Small intestine (tissue), 7 donors: ENCODE measurements at regions not wholly inside any gene's neighbourhood (a gene's known extent, or its start where the extent isn't known, plus 50 kb on each side); places are given as distances from the start of the nearest gene placed in this dataset.

Experiments
- DNase-seq, 2 donors: peaks; one replicate each; pipeline versions ENCODE4 v3.0.0 to v3.0.0-alpha.2; 2013
- FAIRE-seq: peaks from 2 replicates; lab custom pipeline; 2012; peaks lifted over from hg19 to GRCh38; lab: Jason Lieb, UNC
- H3K27ac ChIP-seq, 3 donors: one replicate each; pipeline ENCODE4 v1.5.1; 2013; ENCODE audit warnings: low read length in 2 of 3, mild to moderate bottlenecking in 2 of 3, control low read depth in 1 of 3, inconsistent platforms in 1 of 3, low read depth in 1 of 3, moderate library complexity in 1 of 3
- H3K27me3 ChIP-seq, 3 donors: one replicate each; pipeline ENCODE4 v1.6.1; 2013; ENCODE audit warnings: low read length in 3 of 3, inconsistent platforms in 1 of 3; ENCODE audit not compliant: control insufficient read depth in 3 of 3, insufficient read depth in 3 of 3
- H3K36me3 ChIP-seq, 3 donors: one replicate each; pipeline ENCODE4 v1.6.1; 2013; ENCODE audit warnings: low read length in 3 of 3, inconsistent platforms in 1 of 3, low read depth in 1 of 3, mild to moderate bottlenecking in 1 of 3, moderate library complexity in 1 of 3; ENCODE audit not compliant: control insufficient read depth in 3 of 3, insufficient read depth in 2 of 3
- H3K4me1 ChIP-seq, 3 donors: one replicate each; pipeline ENCODE4 v1.6.1; 2013; ENCODE audit warnings: low read length in 2 of 3, inconsistent platforms in 1 of 3, low read depth in 1 of 3, mild to moderate bottlenecking in 1 of 3, moderate library complexity in 1 of 3; ENCODE audit not compliant: control insufficient read depth in 3 of 3, insufficient read depth in 2 of 3
- H3K4me3 ChIP-seq, 3 donors: one replicate each; pipeline ENCODE4 v1.5.1; 2013; ENCODE audit warnings: low read length in 3 of 3, control low read depth in 1 of 3, inconsistent platforms in 1 of 3, low read depth in 1 of 3, mild to moderate bottlenecking in 1 of 3, moderate library complexity in 1 of 3
- H3K9me3 ChIP-seq, 2 donors: one replicate each; pipeline ENCODE4 v1.6.1; 2013; ENCODE audit warnings: low read depth in 1 of 2, low read length in 1 of 2; ENCODE audit not compliant: control insufficient read depth in 2 of 2, insufficient read depth in 1 of 2
- WGBS, 3 donors: extraction: QIAGEN DNeasy Blood & Tissue Kit; methylation state at CpG; one replicate each; pipeline ENCODE4 v1.1.7; 2013; 5-methylcytosine and 5-hydroxymethylcytosine counted together
- donor health status: healthy with polysubstance abuse.
- donor health status: control.
- donor health status: control.
- donor health status: Bipolar disorder and iron deficiency.
- donor health status: healthy.

GRCh38 chr15:70479056-70479455 is 284.3 kb downstream of the UACA start:
- Histone ChIP-seq H3K4me1 (peaks cover 0 to 2% (median 0%) of the 10 kb centered on the region in 3 donors), H3K9me3 (no peaks in the 10 kb centered on the region), H3K27me3 (peaks cover 0 to 22% (median 4%) of the 10 kb centered on the region in 3 donors), H3K27ac (peak overlapping the region in 1 of 3 donors; percentile 6), H3K4me3 (no peak overlapping the region), H3K36me3 (no peaks in the 10 kb centered on the region)
- DNase-seq: no peak
- FAIRE-seq: no peak
- 78 to 84% (median 83%) methylated on average over 8 of the region's 8 CpGs for WGBS, 3 donors

DNA sequence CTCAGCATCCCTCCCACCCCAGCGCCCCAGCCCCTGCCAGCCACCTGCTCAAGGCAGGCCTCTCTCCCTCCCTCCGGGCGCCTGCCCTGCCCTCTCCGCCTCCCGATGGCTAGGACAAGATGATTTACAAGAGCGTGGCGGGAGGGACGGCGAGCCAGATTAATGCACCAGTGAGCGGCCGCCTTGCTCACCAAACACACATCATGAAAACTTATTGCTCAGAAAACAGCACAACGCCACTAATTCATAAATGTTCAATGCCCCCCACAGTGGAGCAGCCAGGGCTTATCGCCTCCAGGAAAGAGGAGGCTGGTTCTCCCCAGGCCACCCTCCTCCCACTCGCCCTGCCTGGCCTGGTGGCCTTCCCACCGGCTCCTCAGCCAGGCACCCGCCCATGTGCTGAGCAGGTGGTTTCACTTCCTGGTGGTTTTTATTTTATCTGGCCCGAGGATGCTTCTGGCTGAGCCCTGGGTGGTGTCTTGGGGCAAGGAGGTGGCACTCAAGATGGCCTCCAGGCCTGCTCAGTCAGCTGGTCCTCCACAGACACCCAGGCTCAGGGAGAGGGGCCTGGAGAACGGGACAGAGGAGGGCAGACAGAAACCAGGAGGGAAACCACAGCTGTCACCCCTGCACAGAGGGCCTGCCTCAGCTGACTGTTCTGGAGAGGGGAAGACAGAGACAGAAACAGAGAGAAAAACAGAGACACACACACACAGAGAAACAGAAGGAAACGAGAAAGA is 284.9 kb downstream of the UACA start:
- no peak for FAIRE-seq
- peaks cover 0 to 22% (median 4%) of the 10 kb centered on the region in 3 donors for H3K27me3 ChIP-seq
- DNase-seq: no peak
- 67 to 74% (median 68%) methylated on average over 19 of the region's 19 CpGs for WGBS, 3 donors
- H3K4me1 ChIP-seq: peaks cover 0 to 2% (median 0%) of the 10 kb centered on the region in 3 donors
- H3K4me3 ChIP-seq: no peak overlapping the region
- no peaks in the 10 kb centered on the region for H3K36me3 ChIP-seq
- no peaks in the 10 kb centered on the region for H3K9me3 ChIP-seq
- peak overlapping the region in 1 of 3 donors; percentile 6 for H3K27ac ChIP-seq

- H3K36me3 ChIP-seq: no peaks in the 10 kb centered on the region
- 87 to 91% (median 90%) methylated on average over 9 of the region's 9 CpGs for WGBS, 3 donors
- H3K27ac ChIP-seq: no peak overlapping the region
- H3K9me3 ChIP-seq: no peaks in the 10 kb centered on the region
- peaks cover 0 to 16% (median 0%) of the 10 kb centered on the region in 3 donors for H3K27me3 ChIP-seq
- FAIRE-seq (no peak), DNase-seq (no peak)
- peaks cover 0 to 3% (median 2%) of the 10 kb centered on the region in 3 donors for H3K4me1 ChIP-seq
- H3K4me3 ChIP-seq: no peak overlapping the region
Measured at GRCh38 chr15:70477750-70478250, 285.6 kb downstream of the UACA start.

DNA sequence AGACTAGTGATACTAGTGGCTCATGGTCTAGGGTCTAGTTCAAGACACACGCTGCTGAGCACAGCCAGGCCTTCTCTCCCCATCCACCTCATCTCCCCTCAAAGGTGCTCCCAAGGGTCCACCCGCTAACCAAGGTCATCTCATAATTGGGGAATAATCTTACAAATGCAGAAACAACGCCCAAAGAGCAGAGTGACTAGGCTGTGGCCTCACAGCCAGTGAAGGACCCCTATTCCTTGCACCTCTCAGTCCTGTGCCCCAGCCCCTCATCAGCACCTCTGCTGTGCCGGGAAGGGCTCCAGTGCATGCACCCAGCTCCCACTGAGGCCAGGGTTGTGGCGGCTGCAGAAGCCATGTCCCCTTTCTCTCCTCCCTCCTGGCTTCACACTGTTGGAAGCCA is 286.9 kb downstream of the UACA start:
- H3K27ac ChIP-seq: no peak overlapping the region
- H3K4me1 ChIP-seq: peaks cover 0 to 3% (median 2%) of the 10 kb centered on the region in 3 donors
- DNase-seq (no peak), FAIRE-seq (no peak)
- H3K27me3 ChIP-seq: peaks cover 0 to 10% (median 0%) of the 10 kb centered on the region in 3 donors
- no peaks in the 10 kb centered on the region for H3K9me3 ChIP-seq
- H3K36me3 ChIP-seq: no peaks in the 10 kb centered on the region
- 96 to 97% (median 96%) methylated on average over 5 of the region's 5 CpGs for WGBS, 3 donors
- no peak overlapping the region for H3K4me3 ChIP-seq

- Histone ChIP-seq H3K27me3 (peaks cover 0 to 10% (median 0%) of the 10 kb centered on the region in 3 donors), H3K36me3 (no peaks in the 10 kb centered on the region), H3K9me3 (no peaks in the 10 kb centered on the region), H3K4me3 (no peak overlapping the region), H3K27ac (no peak overlapping the region), H3K4me1 (peaks cover 0 to 3% (median 2%) of the 10 kb centered on the region in 3 donors)
- DNase-seq (no peak), FAIRE-seq (no peak)
Measured at GRCh38 chr15:70475921-70476320, 287.4 kb downstream of the UACA start.

DNA sequence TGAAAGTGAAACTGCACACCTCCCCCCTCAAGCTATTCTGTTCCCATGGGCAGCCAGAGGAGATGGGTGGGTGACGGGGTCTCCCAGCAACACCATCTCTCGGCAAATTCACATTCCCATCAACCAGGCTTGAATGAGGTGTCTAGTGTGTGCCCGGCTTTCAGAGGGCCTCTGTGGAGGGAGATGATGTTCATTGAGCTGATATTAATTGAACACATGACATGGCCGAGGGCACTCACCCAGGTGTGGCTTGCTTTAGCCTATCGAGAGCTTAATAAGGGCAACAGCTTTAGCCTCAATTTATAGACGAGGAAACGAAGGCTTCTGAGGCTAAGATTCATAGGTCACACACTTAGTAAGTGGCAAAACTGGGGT is 288.0 kb downstream of the UACA start:
- Histone ChIP-seq H3K4me1 (peaks cover 0 to 3% (median 2%) of the 10 kb centered on the region in 3 donors), H3K36me3 (no peaks in the 10 kb centered on the region), H3K27ac (peak overlapping the region in 1 of 3 donors; percentile 66), H3K4me3 (no peak overlapping the region), H3K27me3 (peaks cover 0 to 10% (median 0%) of the 10 kb centered on the region in 3 donors), H3K9me3 (no peaks in the 10 kb centered on the region)
- FAIRE-seq (no peak), DNase-seq (no peak)
- 80 to 86% (median 80%) methylated on average over 7 of the region's 7 CpGs for WGBS, 3 donors

DNA sequence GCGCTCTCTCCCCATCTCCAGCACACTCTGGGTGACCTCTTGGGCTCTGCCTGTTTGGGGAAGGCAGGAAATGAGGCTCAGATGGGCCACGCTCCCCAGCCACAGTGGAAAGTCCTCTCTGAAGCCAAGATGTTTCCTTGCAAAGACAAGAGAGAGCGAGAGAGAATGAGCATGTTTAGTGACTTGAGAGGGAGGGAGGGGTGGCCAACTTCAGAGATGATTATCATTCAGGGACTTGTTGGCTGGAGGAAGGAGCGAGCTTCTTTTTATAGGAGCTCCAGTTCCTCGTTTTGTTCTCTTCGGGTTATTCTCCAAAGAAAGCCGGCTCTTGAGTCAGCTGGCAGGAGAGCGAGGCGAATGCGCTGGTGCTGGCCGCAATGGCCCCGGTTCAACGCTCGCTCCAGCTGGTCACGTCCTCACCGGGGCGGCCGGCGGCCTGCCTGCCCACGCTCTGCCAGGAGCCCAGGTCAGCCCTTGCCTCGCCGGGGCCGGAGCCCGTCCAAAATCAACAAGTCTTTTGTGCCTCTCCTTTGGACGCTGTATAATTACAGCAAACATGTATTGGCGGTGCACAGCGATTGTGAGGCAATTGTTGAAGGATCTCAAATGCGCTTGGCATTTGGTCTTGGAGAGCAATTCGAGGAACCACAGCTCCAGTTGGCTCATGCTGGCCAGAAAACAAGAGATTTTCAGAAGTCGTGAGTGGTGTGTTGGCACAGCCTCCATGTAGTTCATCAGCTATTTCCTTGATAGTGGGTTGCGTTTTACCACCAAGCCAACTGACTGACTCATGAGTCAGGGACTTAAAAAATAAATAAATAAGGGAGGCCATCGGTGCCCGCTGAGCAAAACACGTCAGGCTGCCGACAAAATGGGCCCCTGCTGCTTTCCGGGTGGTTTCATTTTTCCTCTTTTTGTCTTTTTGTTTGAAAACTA is 288.6 kb downstream of the UACA start:
- Histone ChIP-seq H3K27ac (peak overlapping the region in 1 of 3 donors; percentile 66), H3K36me3 (no peaks in the 10 kb centered on the region), H3K27me3 (peaks cover 0 to 14% (median 0%) of the 10 kb centered on the region in 3 donors), H3K9me3 (no peaks in the 10 kb centered on the region), H3K4me3 (no peak overlapping the region), H3K4me1 (peaks cover 0 to 3% (median 2%) of the 10 kb centered on the region in 3 donors)
- WGBS, 3 donors: 51 to 86% (median 73%) methylated on average over 35 to 36 of the region's 36 CpGs
- FAIRE-seq (no peak), DNase-seq (no peak)
